HepG2 (cell line): ENCODE measurements at regions not wholly inside any gene's neighbourhood (a gene's known extent, or its start where the extent isn't known, plus 50 kb on each side); places are given as distances from the start of the nearest gene placed in this dataset.
A peak's percentile ranks its signal among the peaks of the same experiment; 100 is the strongest.

Source experiments
- ATAC-seq: fragments of 200-7000 bp; cut with Tn5 transposase; 3 replicates; pipeline ENCODE4 v1.9.1; 2020; ENCODE audit warnings: mild to moderate bottlenecking, moderate library complexity
- BruUV-seq: library from RNA; stranded (reverse); fragments of 400-500 nt; replicated peaks from 2 replicates; lab custom pipeline; 2021; lab: Mats Ljungman, UMichigan
- CTCF ChIA-PET: fragments of 300-600 bp; formaldehyde crosslinking; extraction: SDS; loops from one replicate; lab custom pipeline; 2021; ENCODE audit warnings: low total read pairs, inconsistent platforms, low intra/inter-chr PET ratio; lab: Yijun Ruan, JAX
- POLR2A ChIA-PET: fragments of 350-600 bp; sonication (Branson Sonifier 250); formaldehyde crosslinking; loops from one replicate; lab custom pipeline; 2020; ENCODE audit warnings: antibody characterized with exemption, inconsistent platforms; lab: Yijun Ruan, JAX
- DNase-seq: peaks from one replicate; pipeline ENCODE4 v3.0.0-alpha.2; 2015; ENCODE audit warnings: low spot score
- FAIRE-seq: peaks from 3 replicates; lab custom pipeline; 2011; peaks lifted over from hg19 to GRCh38; lab: Jason Lieb, UNC
- H2AFZ ChIP-seq: one replicate; pipeline ENCODE4 v1.6.1; 2011; ENCODE audit warnings: low read length, inconsistent platforms
- H3K27ac ChIP-seq: fragments of 300-600 bp; 3 replicates; pipeline ENCODE4 v1.8.0; 2011; ENCODE audit warnings: mixed run types, mild to moderate bottlenecking, mixed read lengths, low read length, inconsistent platforms; ENCODE audit not compliant: insufficient read depth; ENCODE audit errors: extremely low read length
- H3K27me3 ChIP-seq, 2 experiments: fragments of 200-600 bp in 1 of 2; 2 replicates in 1 of 2; 3 replicates in 1 of 2; pipeline versions ENCODE4 v1.6.0 to v1.8.0; 2011; ENCODE audit warnings: low read length in 2 of 2, mild to moderate bottlenecking in 2 of 2, moderate library complexity in 2 of 2, inconsistent platforms in 1 of 2; ENCODE audit not compliant: insufficient read depth in 2 of 2, control insufficient read depth in 1 of 2
- H3K36me3 ChIP-seq, 2 experiments: fragments of 200-600 bp in 1 of 2; replicated peaks in 1 of 2; 2 replicates in 1 of 2; 3 replicates in 1 of 2; pipeline versions ENCODE4 v1.5.1 to v1.8.0; 2011; ENCODE audit warnings: low read length in 2 of 2, inconsistent platforms in 1 of 2; ENCODE audit not compliant: insufficient read depth in 2 of 2, control insufficient read depth in 1 of 2
- H3K4me1 ChIP-seq: 2 replicates; pipeline ENCODE4 v1.5.1; 2012; ENCODE audit warnings: low read length, inconsistent platforms; ENCODE audit not compliant: insufficient read depth
- H3K4me2 ChIP-seq: 2 replicates; pipeline ENCODE4 v1.6.0; 2011; ENCODE audit warnings: low read depth, low read length, inconsistent platforms
- H3K4me3 ChIP-seq, 3 experiments: fragments of 200-600 bp in 1 of 3; sonication (generic), shearing (Covaris generic) in 1 of 3; replicated peaks in 1 of 3; 2 replicates each; pipeline ENCODE4 v1.5.1; 2011 to 2016; ENCODE audit warnings: low read length in 3 of 3, inconsistent platforms in 2 of 3, low read depth in 2 of 3, mild to moderate bottlenecking in 2 of 3, control low read depth in 1 of 3, mixed read lengths in 1 of 3; ENCODE audit not compliant: insufficient read depth in 1 of 3
- H3K79me2 ChIP-seq: one replicate; pipeline ENCODE4 v1.6.1; 2011; ENCODE audit warnings: low read length, inconsistent platforms; ENCODE audit not compliant: insufficient read depth
- H3K9ac ChIP-seq: 2 replicates; pipeline ENCODE4 v1.6.0; 2011; ENCODE audit warnings: mild to moderate bottlenecking, low read depth, low read length, inconsistent platforms; ENCODE audit not compliant: insufficient read depth
- H3K9me3 ChIP-seq: 2 replicates; pipeline ENCODE4 v1.5.1; 2012; ENCODE audit warnings: mild to moderate bottlenecking, low read length
- H4K20me1 ChIP-seq: 2 replicates; pipeline ENCODE4 v1.6.0; 2011; ENCODE audit warnings: inconsistent platforms, mild to moderate bottlenecking, low read length, moderate library complexity; ENCODE audit not compliant: insufficient read depth
- CEBPZ ChIP-seq: IDR thresholded peaks from 2 replicates; pipeline ENCODE4 v1.6.1; 2012; ENCODE audit warnings: low read length, improper control_type of control experiment
- ZNF629 ChIP-seq: sonication (generic); formaldehyde crosslinking; conservative IDR thresholded peaks from 2 replicates; pipeline ENCODE4 v1.5.0; 2020; ENCODE audit warnings: missing genetic modification reagents
- WGBS: methylation state at CpG from one replicate; pipeline ENCODE4 v1.1.6; 2017; ENCODE audit warnings: low lambda C conversion rate; 5-methylcytosine and 5-hydroxymethylcytosine counted together
- in situ Hi-C: cut with HindIII; loops from 2 replicates; pipeline ENCODE4 v1.10.0; 2017; ENCODE audit warnings: low pct_unique_long_range_greater_than_20kb; ENCODE audit not compliant: extremely low pct_ligation_motif_present
- intact Hi-C: fragments of 100-400 bp; cut with micrococcal nuclease; formaldehyde crosslinking; loops from one replicate; pipeline ENCODE4 v1.10.0; 2022; ENCODE audit not compliant: unreplicated experiment

DNA sequence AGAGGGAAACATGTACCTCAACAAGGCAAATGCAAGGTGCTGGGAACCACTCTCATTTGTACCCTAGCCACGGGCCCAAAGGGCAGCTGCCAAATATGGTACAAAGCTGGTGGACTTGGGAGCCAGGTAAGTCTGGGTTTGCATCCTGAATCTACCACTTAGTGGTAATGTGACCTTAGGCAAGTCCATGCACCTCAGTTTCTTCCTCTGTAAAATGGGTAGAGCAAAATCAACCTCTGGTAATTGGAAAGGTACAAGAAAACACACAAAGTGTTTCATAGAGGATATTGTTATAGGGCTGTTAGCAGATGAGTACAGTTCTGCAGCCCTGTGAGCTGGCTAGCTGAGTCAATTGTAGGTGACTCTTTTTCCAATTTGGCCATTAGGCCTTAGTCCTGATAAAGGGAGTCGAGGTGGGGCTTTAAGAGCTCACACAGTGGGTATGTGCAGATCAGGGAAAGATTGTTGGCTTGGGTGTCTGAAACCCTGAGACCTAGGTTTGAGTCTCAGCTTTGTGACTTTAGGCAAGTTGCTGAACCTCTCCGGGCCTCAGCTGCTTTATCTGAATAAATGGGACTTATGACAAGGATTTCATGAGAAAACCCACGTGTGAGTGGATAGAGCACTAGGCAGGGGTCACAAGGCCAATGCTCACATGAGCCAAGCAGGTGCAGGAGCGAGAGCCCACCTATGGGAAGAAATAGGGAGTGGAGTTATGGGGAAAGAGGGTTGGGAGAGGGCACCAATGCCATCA lies 121.3 kb upstream of the GDF10 start:
- ChIA-PET POLR2A (no interaction called here), CTCF (no interaction called here)
- no peak for FAIRE-seq

More for the DNA sequence above, 121.3 kb upstream of the GDF10 start:
- no peak for ATAC-seq
- no peaks in the 10 kb centered on the region for H3K36me3 ChIP-seq
- TF ChIP-seq ZNF629 (CRISPR knock-in tag) (peak; percentile 51), CEBPZ (no peak)
- in situ Hi-C loops, result no loop called here
- H3K9ac ChIP-seq, result no peak overlapping the region
- BruUV-seq, result no TSS peak
- WGBS, result 10% methylated on average over 4 of the region's 5 CpGs
- H3K27me3 ChIP-seq, result peaks cover 1 to 18% of the 10 kb centered on the region in 2 experiments; a peak in 3 of 5 replicates
- no peaks in the 10 kb centered on the region for H3K9me3 ChIP-seq
- H2AFZ ChIP-seq, result no peak overlapping the region
- H3K4me2 ChIP-seq, result no peak overlapping the region
- no peak overlapping the region for H3K4me3 ChIP-seq
- intact Hi-C loops, result no loop called here
- peaks cover 20% of the 10 kb centered on the region for H3K4me1 ChIP-seq
- no peak overlapping the region for H3K27ac ChIP-seq
- H4K20me1 ChIP-seq, result no peaks in the 10 kb centered on the region
- no peak for DNase-seq
- H3K79me2 ChIP-seq, result no peaks in the 10 kb centered on the region
